MM.1S (cell line): ENCODE measurements at regions not wholly inside any gene's neighbourhood (a gene's known extent, or its start where the extent isn't known, plus 50 kb on each side); places are given as distances from the start of the nearest gene placed in this dataset.

Experiments used
- DNase-seq: peaks from one replicate; pipeline ENCODE4 v3.0.0-alpha.2; 2015
- H2AFZ ChIP-seq: fragments of 300-600 bp; sonication (generic); 2 replicates; pipeline ENCODE4 v1.6.0; 2016; ENCODE audit warnings: antibody characterized with exemption, low read length
- H3F3A ChIP-seq: fragments of 300-600 bp; sonication (generic); 2 replicates; pipeline ENCODE4 v1.6.1; 2016; ENCODE audit warnings: mild to moderate bottlenecking, antibody characterized with exemption, low read length, moderate library complexity, mixed read lengths; ENCODE audit not compliant: insufficient read depth
- H3K27ac ChIP-seq: fragments of 300-600 bp; sonication (generic); 2 replicates; pipeline ENCODE4 v1.5.1; 2016; ENCODE audit warnings: mild to moderate bottlenecking, low read length
- H3K27me3 ChIP-seq: fragments of 300-600 bp; sonication (generic); replicated peaks from 2 replicates; pipeline ENCODE4 v1.6.0; 2016; ENCODE audit warnings: low read length; ENCODE audit not compliant: insufficient read depth
- H3K36me3 ChIP-seq: fragments of 300-600 bp; sonication (generic); replicated peaks from 2 replicates; pipeline ENCODE4 v1.6.1; 2016; ENCODE audit warnings: mild to moderate bottlenecking, low read length, mixed read lengths; ENCODE audit not compliant: insufficient read depth
- H3K4me1 ChIP-seq: fragments of 300-600 bp; sonication (generic); 2 replicates; pipeline ENCODE4 v1.6.1; 2016; ENCODE audit warnings: low read length, mixed read lengths
- H3K4me2 ChIP-seq: fragments of 300-600 bp; sonication (generic); 2 replicates; pipeline ENCODE4 v1.6.0; 2016; ENCODE audit warnings: low read depth, low read length
- H3K4me3 ChIP-seq: fragments of 300-600 bp; sonication (generic); 2 replicates; pipeline ENCODE4 v1.5.1; 2016; ENCODE audit warnings: low read length, mixed read lengths
- H3K79me2 ChIP-seq: fragments of 300-600 bp; sonication (generic); 2 replicates; pipeline ENCODE4 v1.6.1; 2016; ENCODE audit warnings: mixed run types, low read length, mixed read lengths
- H3K9ac ChIP-seq: fragments of 300-600 bp; sonication (generic); 2 replicates; pipeline ENCODE4 v1.6.1; 2016; ENCODE audit warnings: low read length, mixed read lengths
- H3K9me2 ChIP-seq: fragments of 300-600 bp; sonication (generic); replicated peaks from 2 replicates; pipeline ENCODE4 v1.6.1; 2016; ENCODE audit warnings: mild to moderate bottlenecking, low read length, mixed read lengths; ENCODE audit not compliant: insufficient read depth
- H3K9me3 ChIP-seq: fragments of 300-600 bp; sonication (generic); replicated peaks from 2 replicates; pipeline ENCODE4 v1.6.1; 2016; ENCODE audit warnings: mild to moderate bottlenecking, low read length, mixed read lengths; ENCODE audit not compliant: insufficient read depth
- H4K20me1 ChIP-seq: fragments of 300-600 bp; sonication (generic); 2 replicates; pipeline ENCODE4 v1.6.1; 2016; ENCODE audit warnings: mild to moderate bottlenecking, low read length, moderate library complexity, mixed read lengths; ENCODE audit not compliant: insufficient read depth
- EZH2 ChIP-seq: fragments of 300-600 bp; sonication (generic); optimal IDR thresholded peaks from 2 replicates; pipeline ENCODE3; 2017; ENCODE audit warnings: low read depth, mild to moderate bottlenecking, antibody characterized with exemption, low read length, mixed read lengths
- EZH2phosphoT487 ChIP-seq: fragments of 300-600 bp; sonication (generic); IDR thresholded peaks from 2 replicates; pipeline ENCODE4 v1.6.1; 2018; ENCODE audit warnings: antibody characterized with exemption, low read length
- TF ChIP-seq, protein P1 (sequence below): fragments of 300-600 bp; sonication (generic); IDR thresholded peaks from 2 replicates; pipeline ENCODE4 v1.5.1; 2016; ENCODE audit warnings: antibody characterized with exemption, low read length, mixed read lengths

DNA sequence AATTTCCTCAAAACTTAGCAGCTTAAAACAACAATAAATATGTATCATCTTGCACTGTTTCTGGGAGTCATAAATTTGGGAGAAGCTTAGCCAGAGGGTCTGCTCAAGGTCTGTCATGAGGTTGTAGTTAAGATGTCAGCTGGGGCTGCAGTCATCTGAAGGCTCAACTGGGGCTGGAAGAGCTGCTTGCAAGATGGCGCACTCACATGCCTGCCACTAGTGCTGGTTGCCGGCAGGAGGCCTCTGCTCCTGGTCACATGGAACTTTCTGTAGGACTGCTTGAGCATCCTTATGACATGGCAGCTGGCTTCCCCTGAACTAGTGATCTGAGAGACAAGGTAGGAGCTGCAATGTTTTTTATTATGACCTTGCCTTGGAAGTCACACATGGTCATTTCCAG lies 215.5 kb upstream of the HAAO start:
- no peaks in the 10 kb centered on the region for H3K9me2 ChIP-seq
- no peaks in the 10 kb centered on the region for H4K20me1 ChIP-seq
- no peak for DNase-seq
- H3K36me3 ChIP-seq = no peaks in the 10 kb centered on the region
- no peaks in the 10 kb centered on the region for H3K9me3 ChIP-seq
- no peaks in the 10 kb centered on the region for H3K4me1 ChIP-seq
- no peak for TF ChIP-seq EZH2phosphoT487
- TF ChIP-seq, protein P1, sequence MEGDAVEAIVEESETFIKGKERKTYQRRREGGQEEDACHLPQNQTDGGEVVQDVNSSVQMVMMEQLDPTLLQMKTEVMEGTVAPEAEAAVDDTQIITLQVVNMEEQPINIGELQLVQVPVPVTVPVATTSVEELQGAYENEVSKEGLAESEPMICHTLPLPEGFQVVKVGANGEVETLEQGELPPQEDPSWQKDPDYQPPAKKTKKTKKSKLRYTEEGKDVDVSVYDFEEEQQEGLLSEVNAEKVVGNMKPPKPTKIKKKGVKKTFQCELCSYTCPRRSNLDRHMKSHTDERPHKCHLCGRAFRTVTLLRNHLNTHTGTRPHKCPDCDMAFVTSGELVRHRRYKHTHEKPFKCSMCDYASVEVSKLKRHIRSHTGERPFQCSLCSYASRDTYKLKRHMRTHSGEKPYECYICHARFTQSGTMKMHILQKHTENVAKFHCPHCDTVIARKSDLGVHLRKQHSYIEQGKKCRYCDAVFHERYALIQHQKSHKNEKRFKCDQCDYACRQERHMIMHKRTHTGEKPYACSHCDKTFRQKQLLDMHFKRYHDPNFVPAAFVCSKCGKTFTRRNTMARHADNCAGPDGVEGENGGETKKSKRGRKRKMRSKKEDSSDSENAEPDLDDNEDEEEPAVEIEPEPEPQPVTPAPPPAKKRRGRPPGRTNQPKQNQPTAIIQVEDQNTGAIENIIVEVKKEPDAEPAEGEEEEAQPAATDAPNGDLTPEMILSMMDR = no peak
- TF ChIP-seq EZH2 = no peak
- H3K4me2 ChIP-seq = no peak overlapping the region
- no peak overlapping the region for H3K4me3 ChIP-seq
- H3K27ac ChIP-seq = no peak overlapping the region
- H3F3A ChIP-seq = no peaks in the 10 kb centered on the region
- no peak overlapping the region for H3K9ac ChIP-seq
- H3K79me2 ChIP-seq = no peaks in the 10 kb centered on the region
- H3K27me3 ChIP-seq = no peaks in the 10 kb centered on the region
- H2AFZ ChIP-seq = no peak overlapping the region

DNA sequence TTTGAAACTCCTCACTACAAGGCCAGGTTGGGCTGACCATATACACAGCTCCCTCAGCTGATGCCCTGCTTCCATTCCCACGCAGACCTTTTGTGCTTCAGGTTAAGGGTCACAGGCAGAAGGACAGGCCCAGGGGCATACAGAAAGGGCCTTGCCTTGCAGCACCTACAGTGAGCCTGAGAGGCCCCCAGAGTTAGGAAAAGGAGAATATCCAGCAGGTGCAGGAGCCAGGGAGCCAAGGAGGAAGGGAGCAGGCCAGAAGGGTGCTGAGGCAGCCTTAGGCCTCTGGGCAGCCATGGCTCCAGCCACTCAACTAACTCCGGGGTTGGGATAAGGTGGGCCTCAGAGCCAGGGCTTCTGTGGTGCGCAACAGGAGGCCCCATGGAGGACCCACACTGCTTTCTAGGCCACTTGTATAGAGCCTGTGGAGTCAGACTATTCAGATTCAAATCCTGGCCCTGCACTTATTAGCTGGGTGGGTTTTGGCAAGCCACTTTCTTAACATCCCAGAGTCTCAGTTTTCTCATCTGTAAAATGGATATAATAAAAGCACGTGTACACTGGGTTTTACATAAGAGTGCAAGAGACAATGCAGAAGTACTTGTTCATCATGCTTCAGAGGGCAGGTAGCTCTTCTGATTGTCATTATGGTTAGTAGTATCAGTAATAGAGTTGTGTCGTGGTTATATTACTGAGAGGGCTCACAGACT lies 214.6 kb upstream of the HAAO start:
- Histone ChIP-seq H3K4me1 (no peaks in the 10 kb centered on the region), H3K9me2 (no peaks in the 10 kb centered on the region), H3K4me3 (no peak overlapping the region), H3F3A (no peaks in the 10 kb centered on the region), H3K27ac (no peak overlapping the region), H3K27me3 (no peaks in the 10 kb centered on the region), H4K20me1 (no peaks in the 10 kb centered on the region), H2AFZ (no peak overlapping the region), H3K79me2 (no peaks in the 10 kb centered on the region), H3K4me2 (no peak overlapping the region), H3K9me3 (no peaks in the 10 kb centered on the region), H3K36me3 (no peaks in the 10 kb centered on the region), H3K9ac (no peak overlapping the region)
- DNase-seq = no peak
- no peak for TF ChIP-seq EZH2

DNA sequence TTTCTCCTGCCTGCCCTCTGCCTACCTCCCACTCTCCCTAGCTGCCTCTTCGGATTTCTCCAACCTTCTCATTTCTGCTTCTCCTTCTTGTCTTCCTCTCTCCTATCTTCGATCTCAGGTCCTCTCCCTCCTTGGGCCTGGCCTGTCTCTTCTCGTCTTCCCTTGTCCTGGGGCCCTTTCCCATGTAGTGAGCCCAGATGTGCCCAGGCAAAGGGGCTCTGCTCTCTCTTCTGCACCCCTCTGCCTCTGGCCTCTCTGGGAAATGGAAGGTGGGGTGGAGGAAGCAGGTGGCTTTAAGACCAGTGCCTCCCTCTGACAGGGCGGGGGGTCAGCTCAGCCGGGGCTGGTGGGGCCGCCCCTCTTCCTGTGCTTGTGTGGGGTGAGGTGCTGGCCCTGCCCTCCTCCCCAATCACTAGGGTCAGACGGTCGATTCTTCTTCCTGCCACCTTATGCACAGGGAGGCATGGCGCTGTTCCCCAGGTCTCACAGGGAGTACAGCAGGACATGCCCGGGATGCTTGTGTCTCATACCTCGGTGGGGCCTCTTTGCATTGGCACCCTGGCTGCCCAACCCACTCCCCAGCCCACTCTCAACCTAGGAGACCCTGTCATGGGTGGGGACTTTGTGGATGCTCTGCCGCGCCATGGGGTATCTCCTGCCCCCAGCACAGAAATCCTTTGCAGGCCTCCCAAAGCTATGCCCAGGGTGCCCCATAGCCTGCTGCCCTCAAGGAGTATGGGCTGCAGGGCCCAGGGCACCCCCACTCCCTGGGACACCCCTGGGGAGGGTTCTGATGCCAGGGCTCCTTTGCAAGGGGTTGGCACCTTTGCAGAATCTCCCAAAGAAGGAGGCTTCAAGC lies 213.8 kb upstream of the HAAO start:
- no peaks in the 10 kb centered on the region for H3K36me3 ChIP-seq
- H3K9me3 ChIP-seq = no peaks in the 10 kb centered on the region
- H2AFZ ChIP-seq = no peak overlapping the region
- DNase-seq = no peak
- H4K20me1 ChIP-seq = no peaks in the 10 kb centered on the region
- H3K9me2 ChIP-seq = no peaks in the 10 kb centered on the region
- no peak overlapping the region for H3K4me2 ChIP-seq
- H3K27ac ChIP-seq = no peak overlapping the region
- no peak overlapping the region for H3K4me3 ChIP-seq
- H3K4me1 ChIP-seq = no peaks in the 10 kb centered on the region
- H3K79me2 ChIP-seq = no peaks in the 10 kb centered on the region
- H3K9ac ChIP-seq = no peak overlapping the region
- TF ChIP-seq EZH2 = no peak
- TF ChIP-seq, protein P1 = no peak
- no peak for TF ChIP-seq EZH2phosphoT487
- no peaks in the 10 kb centered on the region for H3K27me3 ChIP-seq
- no peaks in the 10 kb centered on the region for H3F3A ChIP-seq
